DND-41 (cell line): ENCODE measurements at regions not wholly inside any gene's neighbourhood (a gene's known extent, or its start where the extent isn't known, plus 50 kb on each side); places are given as distances from the start of the nearest gene placed in this dataset.

Experiments
- EZH2 ChIP-seq: IDR thresholded peaks from 3 replicates; pipeline ENCODE4 v1.6.1; 2012; ENCODE audit warnings: borderline replicate concordance, low read depth, mild to moderate bottlenecking, moderate library complexity, low read length, inconsistent platforms; ENCODE audit not compliant: severe bottlenecking
- TF ChIP-seq, protein P1 (sequence below): IDR thresholded peaks from 2 replicates; pipeline ENCODE4 v1.5.1; 2012; ENCODE audit warnings: borderline replicate concordance, low read length, moderate library complexity, mild to moderate bottlenecking; ENCODE audit not compliant: poor library complexity, severe bottlenecking; ENCODE audit errors: extremely low read depth

DNA sequence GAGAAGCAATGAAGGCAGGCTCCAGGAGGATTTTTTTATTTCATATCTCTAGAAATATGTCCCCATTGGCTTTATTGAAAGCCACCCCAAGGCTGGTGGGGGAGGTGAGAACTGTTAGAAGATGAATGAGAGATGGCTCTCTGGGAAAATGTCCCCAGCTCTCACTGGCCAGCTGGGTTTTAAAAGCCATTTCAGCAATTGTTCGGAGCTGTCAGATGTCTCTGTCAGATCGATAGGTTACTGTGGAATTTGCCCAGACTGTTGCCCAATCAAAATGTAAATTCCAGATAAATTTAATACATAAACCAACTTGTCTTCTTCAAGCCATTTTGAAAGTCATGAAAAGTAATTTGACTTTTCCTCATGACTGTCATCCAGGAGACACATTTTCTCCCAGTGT is 67.0 kb upstream of the BRINP1 start:
- TF ChIP-seq, protein P1, sequence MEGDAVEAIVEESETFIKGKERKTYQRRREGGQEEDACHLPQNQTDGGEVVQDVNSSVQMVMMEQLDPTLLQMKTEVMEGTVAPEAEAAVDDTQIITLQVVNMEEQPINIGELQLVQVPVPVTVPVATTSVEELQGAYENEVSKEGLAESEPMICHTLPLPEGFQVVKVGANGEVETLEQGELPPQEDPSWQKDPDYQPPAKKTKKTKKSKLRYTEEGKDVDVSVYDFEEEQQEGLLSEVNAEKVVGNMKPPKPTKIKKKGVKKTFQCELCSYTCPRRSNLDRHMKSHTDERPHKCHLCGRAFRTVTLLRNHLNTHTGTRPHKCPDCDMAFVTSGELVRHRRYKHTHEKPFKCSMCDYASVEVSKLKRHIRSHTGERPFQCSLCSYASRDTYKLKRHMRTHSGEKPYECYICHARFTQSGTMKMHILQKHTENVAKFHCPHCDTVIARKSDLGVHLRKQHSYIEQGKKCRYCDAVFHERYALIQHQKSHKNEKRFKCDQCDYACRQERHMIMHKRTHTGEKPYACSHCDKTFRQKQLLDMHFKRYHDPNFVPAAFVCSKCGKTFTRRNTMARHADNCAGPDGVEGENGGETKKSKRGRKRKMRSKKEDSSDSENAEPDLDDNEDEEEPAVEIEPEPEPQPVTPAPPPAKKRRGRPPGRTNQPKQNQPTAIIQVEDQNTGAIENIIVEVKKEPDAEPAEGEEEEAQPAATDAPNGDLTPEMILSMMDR, result no peak
- no peak for TF ChIP-seq EZH2
